H1 (cell line): ENCODE measurements at regions not wholly inside any gene's neighbourhood (a gene's known extent, or its start where the extent isn't known, plus 50 kb on each side); places are given as distances from the start of the nearest gene placed in this dataset.

Source experiments
- CHD2 ChIP-seq: IDR thresholded peaks from 2 replicates; pipeline ENCODE4 v1.6.1; 2012; ENCODE audit warnings: low read length, improper control_type of control experiment
- CTBP2 ChIP-seq: IDR thresholded peaks from 2 replicates; pipeline ENCODE4 v1.7.0; 2011; ENCODE audit warnings: borderline replicate concordance, mild to moderate bottlenecking, moderate library complexity, mixed read lengths, low read length; ENCODE audit not compliant: insufficient read depth, insufficient read length
- CTCF ChIP-seq, 3 experiments: IDR thresholded peaks; 1 replicate in 2 of 3; 2 replicates in 1 of 3; pipeline versions ENCODE4 v1.5.1 to v1.6.1; 2011; ENCODE audit warnings: low read length in 3 of 3, mild to moderate bottlenecking in 3 of 3, inconsistent platforms in 2 of 3, low read depth in 1 of 3, moderate library complexity in 1 of 3; ENCODE audit not compliant: insufficient read depth in 1 of 3; ENCODE audit errors: control extremely low read depth in 1 of 3
- EGR1 ChIP-seq: IDR thresholded peaks from 2 replicates; pipeline ENCODE4 v1.6.1; 2011; ENCODE audit warnings: low read depth, low read length, borderline replicate concordance
- NRF1 ChIP-seq: IDR thresholded peaks from 2 replicates; pipeline ENCODE4 v1.6.1; 2011; ENCODE audit warnings: mild to moderate bottlenecking, low read depth, low read length, improper control_type of control experiment
- SIX5 ChIP-seq: IDR thresholded peaks from 2 replicates; pipeline ENCODE4 v1.6.1; 2011; ENCODE audit warnings: mild to moderate bottlenecking, low read depth, low read length
- ZNF274 ChIP-seq: IDR thresholded peaks from 2 replicates; pipeline ENCODE4 v1.7.0; 2012; ENCODE audit warnings: low read length, borderline replicate concordance; ENCODE audit errors: extremely low read depth

GRCh38 chr11:30149998-30150397, 80.8 kb upstream of the FSHB start (continued):
- no peak for TF ChIP-seq ZNF274
- no peak for TF ChIP-seq SIX5
- TF ChIP-seq NRF1, result no peak
- no peak for TF ChIP-seq CTCF (IDR thresholded peaks at IDR 0.05; ENCODE audit: control extremely low read depth in 1 of 3, insufficient read depth in 1 of 3, low read depth in 1 of 3, low read length in 3 of 3)
- no peak for TF ChIP-seq EGR1
- no peak for TF ChIP-seq CTBP2
- no peak for TF ChIP-seq CHD2
